ENCODE measurements at regions not wholly inside any gene's neighbourhood (a gene's known extent, or its start where the extent isn't known, plus 50 kb on each side); places are given as distances from the start of the nearest gene placed in this dataset.

DNA sequence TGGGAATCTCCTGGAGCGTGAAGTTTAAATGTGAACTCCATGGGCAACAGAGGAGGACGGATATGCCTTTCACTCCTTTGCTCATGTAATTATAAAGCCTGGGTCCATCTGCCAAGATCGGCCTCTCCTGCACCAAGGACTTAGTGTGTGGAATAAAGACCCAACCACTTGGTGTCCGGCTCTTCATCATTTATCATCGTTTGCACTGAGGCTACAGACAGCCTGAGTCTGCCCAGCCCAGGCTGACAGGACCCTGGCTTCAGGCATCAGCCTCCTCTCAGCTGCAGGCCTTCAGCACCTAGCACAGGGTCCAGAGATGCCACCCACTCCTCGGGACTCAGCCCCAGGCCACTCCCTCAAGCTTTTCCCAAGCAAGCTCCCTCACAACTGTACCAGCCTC lies 206.8 kb upstream of the IPO5 start:
- TF ChIP-seq, protein P1, sequence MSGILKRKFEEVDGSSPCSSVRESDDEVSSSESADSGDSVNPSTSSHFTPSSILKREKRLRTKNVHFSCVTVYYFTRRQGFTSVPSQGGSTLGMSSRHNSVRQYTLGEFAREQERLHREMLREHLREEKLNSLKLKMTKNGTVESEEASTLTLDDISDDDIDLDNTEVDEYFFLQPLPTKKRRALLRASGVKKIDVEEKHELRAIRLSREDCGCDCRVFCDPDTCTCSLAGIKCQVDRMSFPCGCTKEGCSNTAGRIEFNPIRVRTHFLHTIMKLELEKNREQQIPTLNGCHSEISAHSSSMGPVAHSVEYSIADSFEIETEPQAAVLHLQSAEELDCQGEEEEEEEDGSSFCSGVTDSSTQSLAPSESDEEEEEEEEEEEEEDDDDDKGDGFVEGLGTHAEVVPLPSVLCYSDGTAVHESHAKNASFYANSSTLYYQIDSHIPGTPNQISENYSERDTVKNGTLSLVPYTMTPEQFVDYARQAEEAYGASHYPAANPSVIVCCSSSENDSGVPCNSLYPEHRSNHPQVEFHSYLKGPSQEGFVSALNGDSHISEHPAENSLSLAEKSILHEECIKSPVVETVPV (CRISPR knock-in tag; IDR thresholded peaks at IDR 0.05), result no peak
- TF ChIP-seq ZNF70 (CRISPR knock-in tag; IDR thresholded peaks at IDR 0.05) (no peak), TCF4 (CRISPR knock-in tag; IDR thresholded peaks at IDR 0.05; ENCODE audit: borderline replicate concordance) (no peak), RARB (CRISPR knock-in tag; IDR thresholded peaks at IDR 0.05) (no peak), OSR1 (CRISPR knock-in tag; IDR thresholded peaks at IDR 0.05) (no peak), BACH2 (CRISPR knock-in tag; IDR thresholded peaks at IDR 0.05; ENCODE audit: borderline replicate concordance) (no peak), ARNTL (CRISPR knock-in tag; IDR thresholded peaks at IDR 0.05; ENCODE audit: borderline replicate concordance, low read depth) (no peak), GLIS3 (CRISPR knock-in tag; IDR thresholded peaks at IDR 0.05) (no peak)
- ATAC-seq, result no peak

DNA sequence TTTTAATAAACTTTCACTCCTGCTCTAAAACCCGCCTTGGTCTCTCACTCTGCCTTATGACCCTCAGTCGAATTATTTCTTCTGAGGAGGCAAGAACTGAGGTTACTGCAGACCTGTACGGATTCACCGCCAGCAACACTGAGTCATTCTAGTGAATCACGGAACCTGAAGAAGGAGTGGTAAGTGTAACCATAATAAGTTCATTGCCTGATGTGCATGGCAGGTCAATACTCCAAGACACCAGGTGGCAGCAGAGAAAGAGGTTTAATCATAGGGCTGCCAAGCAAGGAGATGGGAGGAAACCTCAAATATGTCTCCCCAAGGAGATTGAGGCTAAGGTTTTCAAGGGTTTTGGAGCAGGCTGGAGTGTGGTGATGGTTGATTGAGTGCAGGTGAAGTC lies 204.3 kb upstream of the IPO5 start:
- no peak for TF ChIP-seq ZC3H10 (CRISPR knock-in tag; IDR thresholded peaks at IDR 0.05)
- no peak for TF ChIP-seq ISL1 (CRISPR knock-in tag; IDR thresholded peaks at IDR 0.05)
- peak; percentile 49; the same call in 2 of the 3 replicates for ATAC-seq

DNA sequence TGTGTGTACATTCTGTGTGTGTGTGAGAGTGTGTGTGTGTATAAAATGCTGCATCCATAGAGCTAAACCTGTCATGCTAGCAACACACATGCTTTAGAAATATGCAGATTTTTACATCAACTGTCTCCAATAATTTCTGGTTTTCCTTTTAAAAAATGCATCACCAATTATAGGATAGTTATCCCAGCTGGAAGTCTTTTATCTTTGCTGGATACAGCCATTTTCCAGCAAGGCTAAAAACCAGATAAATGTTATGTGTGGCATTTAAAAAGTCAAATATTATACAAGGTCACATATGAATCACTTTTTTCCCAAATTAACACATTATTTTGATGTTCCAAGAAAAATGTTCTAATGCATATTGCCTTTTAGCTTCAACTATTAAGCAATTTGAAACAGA lies 202.0 kb upstream of the IPO5 start:
- no peak for ATAC-seq
- TF ChIP-seq PPARA (CRISPR knock-in tag; IDR thresholded peaks at IDR 0.05; ENCODE audit: borderline replicate concordance) (no peak), CSDC2 (CRISPR knock-in tag; IDR thresholded peaks at IDR 0.05) (no peak), ESRRG (CRISPR knock-in tag; IDR thresholded peaks at IDR 0.05) (no peak), ZFP3 (CRISPR knock-in tag; IDR thresholded peaks at IDR 0.05) (no peak), GLIS3 (CRISPR knock-in tag; IDR thresholded peaks at IDR 0.05) (no peak), ZNF8 (CRISPR knock-in tag; IDR thresholded peaks at IDR 0.05) (no peak), ZNF565 (CRISPR knock-in tag; conservative IDR thresholded peaks at IDR 0.05; ENCODE audit: low read depth) (no peak), ZNF70 (CRISPR knock-in tag; IDR thresholded peaks at IDR 0.05) (no peak), ARNTL (CRISPR knock-in tag; IDR thresholded peaks at IDR 0.05; ENCODE audit: borderline replicate concordance, low read depth) (no peak), BACH2 (CRISPR knock-in tag; IDR thresholded peaks at IDR 0.05; ENCODE audit: borderline replicate concordance) (no peak), OSR1 (CRISPR knock-in tag; IDR thresholded peaks at IDR 0.05) (no peak), ZC3H10 (CRISPR knock-in tag; IDR thresholded peaks at IDR 0.05) (no peak)
- TF ChIP-seq, protein P2, sequence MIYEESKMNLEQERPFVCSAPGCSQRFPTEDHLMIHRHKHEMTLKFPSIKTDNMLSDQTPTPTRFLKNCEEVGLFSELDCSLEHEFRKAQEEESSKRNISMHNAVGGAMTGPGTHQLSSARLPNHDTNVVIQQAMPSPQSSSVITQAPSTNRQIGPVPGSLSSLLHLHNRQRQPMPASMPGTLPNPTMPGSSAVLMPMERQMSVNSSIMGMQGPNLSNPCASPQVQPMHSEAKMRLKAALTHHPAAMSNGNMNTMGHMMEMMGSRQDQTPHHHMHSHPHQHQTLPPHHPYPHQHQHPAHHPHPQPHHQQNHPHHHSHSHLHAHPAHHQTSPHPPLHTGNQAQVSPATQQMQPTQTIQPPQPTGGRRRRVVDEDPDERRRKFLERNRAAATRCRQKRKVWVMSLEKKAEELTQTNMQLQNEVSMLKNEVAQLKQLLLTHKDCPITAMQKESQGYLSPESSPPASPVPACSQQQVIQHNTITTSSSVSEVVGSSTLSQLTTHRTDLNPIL (CRISPR knock-in tag; IDR thresholded peaks at IDR 0.05; ENCODE audit: low read depth), result no peak
- TF ChIP-seq, protein P3, sequence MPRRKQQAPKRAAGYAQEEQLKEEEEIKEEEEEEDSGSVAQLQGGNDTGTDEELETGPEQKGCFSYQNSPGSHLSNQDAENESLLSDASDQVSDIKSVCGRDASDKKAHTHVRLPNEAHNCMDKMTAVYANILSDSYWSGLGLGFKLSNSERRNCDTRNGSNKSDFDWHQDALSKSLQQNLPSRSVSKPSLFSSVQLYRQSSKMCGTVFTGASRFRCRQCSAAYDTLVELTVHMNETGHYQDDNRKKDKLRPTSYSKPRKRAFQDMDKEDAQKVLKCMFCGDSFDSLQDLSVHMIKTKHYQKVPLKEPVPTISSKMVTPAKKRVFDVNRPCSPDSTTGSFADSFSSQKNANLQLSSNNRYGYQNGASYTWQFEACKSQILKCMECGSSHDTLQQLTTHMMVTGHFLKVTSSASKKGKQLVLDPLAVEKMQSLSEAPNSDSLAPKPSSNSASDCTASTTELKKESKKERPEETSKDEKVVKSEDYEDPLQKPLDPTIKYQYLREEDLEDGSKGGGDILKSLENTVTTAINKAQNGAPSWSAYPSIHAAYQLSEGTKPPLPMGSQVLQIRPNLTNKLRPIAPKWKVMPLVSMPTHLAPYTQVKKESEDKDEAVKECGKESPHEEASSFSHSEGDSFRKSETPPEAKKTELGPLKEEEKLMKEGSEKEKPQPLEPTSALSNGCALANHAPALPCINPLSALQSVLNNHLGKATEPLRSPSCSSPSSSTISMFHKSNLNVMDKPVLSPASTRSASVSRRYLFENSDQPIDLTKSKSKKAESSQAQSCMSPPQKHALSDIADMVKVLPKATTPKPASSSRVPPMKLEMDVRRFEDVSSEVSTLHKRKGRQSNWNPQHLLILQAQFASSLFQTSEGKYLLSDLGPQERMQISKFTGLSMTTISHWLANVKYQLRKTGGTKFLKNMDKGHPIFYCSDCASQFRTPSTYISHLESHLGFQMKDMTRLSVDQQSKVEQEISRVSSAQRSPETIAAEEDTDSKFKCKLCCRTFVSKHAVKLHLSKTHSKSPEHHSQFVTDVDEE (CRISPR knock-in tag; IDR thresholded peaks at IDR 0.05), result no peak
- TF ChIP-seq, protein P1 (CRISPR knock-in tag; IDR thresholded peaks at IDR 0.05), result no peak
- TF ChIP-seq, protein P4, sequence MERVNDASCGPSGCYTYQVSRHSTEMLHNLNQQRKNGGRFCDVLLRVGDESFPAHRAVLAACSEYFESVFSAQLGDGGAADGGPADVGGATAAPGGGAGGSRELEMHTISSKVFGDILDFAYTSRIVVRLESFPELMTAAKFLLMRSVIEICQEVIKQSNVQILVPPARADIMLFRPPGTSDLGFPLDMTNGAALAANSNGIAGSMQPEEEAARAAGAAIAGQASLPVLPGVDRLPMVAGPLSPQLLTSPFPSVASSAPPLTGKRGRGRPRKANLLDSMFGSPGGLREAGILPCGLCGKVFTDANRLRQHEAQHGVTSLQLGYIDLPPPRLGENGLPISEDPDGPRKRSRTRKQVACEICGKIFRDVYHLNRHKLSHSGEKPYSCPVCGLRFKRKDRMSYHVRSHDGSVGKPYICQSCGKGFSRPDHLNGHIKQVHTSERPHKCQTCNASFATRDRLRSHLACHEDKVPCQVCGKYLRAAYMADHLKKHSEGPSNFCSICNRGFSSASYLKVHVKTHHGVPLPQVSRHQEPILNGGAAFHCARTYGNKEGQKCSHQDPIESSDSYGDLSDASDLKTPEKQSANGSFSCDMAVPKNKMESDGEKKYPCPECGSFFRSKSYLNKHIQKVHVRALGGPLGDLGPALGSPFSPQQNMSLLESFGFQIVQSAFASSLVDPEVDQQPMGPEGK (CRISPR knock-in tag; IDR thresholded peaks at IDR 0.05; ENCODE audit: borderline replicate concordance), result no peak

All from SK-N-SH treated with all-trans-retinoic acid at 6 μM for 48 hours (cell line).